GM12864 (cell line): ENCODE measurements at regions not wholly inside any gene's neighbourhood (a gene's known extent, or its start where the extent isn't known, plus 50 kb on each side); places are given as distances from the start of the nearest gene placed in this dataset.

Experiments used
- DNase-seq: peaks from one replicate; pipeline ENCODE4 v3.0.0-alpha.2; 2011; ENCODE audit warnings: low read depth
- H3K4me3 ChIP-seq: 2 replicates; pipeline ENCODE4 v1.5.1; 2011; ENCODE audit warnings: mild to moderate bottlenecking, low read depth, low read length, control low read depth
- TF ChIP-seq, protein P1 (sequence below): IDR thresholded peaks from 2 replicates; pipeline ENCODE4 v1.5.1; 2011; ENCODE audit warnings: low read depth, mild to moderate bottlenecking, moderate library complexity, low read length, control low read depth, inconsistent platforms; ENCODE audit errors: missing control alignments

DNA sequence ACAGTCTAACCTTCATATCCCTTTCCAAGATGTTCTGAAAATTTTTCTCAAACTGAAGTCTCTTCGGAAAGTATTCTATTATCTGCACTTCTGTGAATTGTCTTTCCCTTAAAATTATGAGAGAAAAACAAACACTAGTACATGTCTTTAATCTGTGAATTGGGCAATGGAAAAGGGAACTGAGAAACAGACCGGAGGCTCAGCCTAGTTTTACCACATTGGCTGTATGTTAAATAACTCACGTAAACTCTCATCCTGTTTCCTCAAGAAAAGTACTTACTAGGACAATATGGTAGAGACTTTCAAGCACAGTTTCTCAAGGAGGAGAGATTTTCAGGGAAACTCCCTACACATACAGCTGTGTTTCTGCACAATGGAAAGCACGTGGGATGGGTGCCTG is 982.2 kb upstream of the SEMA6D start:
- DNase-seq: no peak
- TF ChIP-seq, protein P1, sequence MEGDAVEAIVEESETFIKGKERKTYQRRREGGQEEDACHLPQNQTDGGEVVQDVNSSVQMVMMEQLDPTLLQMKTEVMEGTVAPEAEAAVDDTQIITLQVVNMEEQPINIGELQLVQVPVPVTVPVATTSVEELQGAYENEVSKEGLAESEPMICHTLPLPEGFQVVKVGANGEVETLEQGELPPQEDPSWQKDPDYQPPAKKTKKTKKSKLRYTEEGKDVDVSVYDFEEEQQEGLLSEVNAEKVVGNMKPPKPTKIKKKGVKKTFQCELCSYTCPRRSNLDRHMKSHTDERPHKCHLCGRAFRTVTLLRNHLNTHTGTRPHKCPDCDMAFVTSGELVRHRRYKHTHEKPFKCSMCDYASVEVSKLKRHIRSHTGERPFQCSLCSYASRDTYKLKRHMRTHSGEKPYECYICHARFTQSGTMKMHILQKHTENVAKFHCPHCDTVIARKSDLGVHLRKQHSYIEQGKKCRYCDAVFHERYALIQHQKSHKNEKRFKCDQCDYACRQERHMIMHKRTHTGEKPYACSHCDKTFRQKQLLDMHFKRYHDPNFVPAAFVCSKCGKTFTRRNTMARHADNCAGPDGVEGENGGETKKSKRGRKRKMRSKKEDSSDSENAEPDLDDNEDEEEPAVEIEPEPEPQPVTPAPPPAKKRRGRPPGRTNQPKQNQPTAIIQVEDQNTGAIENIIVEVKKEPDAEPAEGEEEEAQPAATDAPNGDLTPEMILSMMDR: no peak
- no peak overlapping the region for H3K4me3 ChIP-seq

DNA sequence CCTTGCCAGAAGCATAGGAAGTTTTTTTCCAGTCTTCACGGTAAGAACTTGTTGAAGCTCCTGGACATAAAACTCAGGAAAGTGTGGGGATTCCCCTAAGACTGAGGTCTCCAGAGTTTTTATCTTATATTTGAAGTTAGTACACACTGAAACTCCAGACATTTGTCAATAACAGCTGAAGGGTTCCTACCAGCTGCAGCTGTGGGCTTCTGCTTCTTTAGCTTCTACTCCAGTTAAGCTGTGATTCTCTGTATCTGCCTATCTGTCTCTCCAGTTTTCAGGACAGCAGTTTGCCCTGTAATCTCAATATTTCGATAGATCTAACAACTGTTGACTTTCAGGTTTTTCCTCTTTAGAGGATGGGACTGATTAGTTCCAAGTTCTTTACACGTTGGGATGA is 966.0 kb upstream of the SEMA6D start:
- DNase-seq: no peak
- TF ChIP-seq, protein P1: no peak
- no peak overlapping the region for H3K4me3 ChIP-seq

DNA sequence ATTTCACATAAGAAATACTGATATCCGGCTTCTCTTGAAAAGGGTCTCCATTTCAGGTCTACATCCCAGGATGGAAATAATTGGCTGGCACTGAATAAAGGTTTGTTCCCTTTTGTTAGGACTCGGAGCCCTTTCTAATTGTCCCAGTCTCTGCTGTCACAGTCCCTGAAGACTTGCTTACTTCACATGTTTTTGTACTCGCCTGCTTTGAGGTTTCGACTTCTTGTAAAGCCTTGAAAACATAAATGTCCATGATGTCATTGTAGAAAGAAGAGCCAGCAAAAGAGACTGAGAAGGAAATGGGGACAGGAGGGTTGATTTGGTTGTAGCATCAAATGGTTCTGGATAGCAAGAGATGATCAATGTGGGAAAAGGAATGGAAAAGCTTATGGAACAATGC is 963.4 kb upstream of the SEMA6D start:
- no peak overlapping the region for H3K4me3 ChIP-seq
- TF ChIP-seq, protein P1: no peak
- no peak for DNase-seq

DNA sequence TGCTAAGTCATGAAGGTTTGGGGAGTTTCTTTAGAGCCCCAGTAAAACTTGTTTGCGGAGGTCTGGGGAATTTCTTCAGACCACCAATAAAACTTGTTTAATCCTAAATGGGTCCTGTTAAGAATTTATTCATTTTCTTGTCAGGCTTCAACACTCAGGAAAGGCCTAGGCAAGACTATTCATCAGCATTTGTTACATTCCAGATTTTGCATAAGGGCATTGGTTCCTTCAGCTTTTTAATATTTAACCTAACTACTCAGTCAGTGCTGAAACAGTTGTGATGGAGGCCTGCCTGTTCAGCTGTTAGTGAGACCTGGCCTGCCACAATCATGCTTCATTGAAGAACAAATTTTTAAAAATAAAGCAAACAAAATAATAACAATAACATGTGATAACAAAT is 954.2 kb upstream of the SEMA6D start:
- TF ChIP-seq, protein P1: no peak
- H3K4me3 ChIP-seq: no peak overlapping the region
- no peak for DNase-seq

DNA sequence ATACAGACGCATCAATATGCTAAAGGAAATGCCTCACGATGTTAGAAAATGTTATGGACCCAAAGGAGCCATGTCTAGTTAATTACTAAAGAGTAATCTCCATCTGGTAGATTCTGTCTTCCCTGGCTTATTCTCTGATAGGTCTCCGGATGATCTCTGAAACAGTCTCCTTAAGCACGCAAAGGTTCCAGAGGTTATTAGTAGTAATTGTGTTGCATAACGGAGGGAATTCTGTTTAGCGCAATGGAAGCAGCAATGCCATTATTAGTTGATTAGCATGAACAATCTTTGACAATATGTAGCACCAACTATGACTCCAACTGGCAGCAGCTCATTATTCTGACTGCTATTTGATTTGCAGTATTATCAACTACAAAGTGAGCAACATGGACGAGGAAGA is 952.5 kb upstream of the SEMA6D start:
- DNase-seq: no peak
- H3K4me3 ChIP-seq: no peak overlapping the region
- TF ChIP-seq, protein P1: no peak

DNA sequence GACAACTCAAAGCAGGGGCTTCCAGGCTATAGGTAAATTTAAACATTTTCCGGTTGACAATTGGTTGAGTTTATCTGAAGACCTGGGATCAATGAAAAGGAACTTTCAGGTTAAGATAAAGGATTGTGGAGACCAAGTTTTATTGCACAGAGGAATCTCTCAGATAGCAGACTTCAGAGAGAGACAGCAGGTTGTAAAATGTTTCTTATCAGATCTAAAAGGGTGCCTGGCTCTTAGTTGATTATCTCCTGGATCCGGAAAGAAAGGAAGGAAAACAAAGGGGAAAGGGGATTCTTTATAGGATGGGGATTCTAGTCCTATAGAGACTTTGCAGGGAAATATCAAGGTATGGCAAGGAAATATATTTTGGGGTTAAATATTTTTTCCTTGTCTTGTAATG is 951.3 kb upstream of the SEMA6D start:
- no peak overlapping the region for H3K4me3 ChIP-seq
- DNase-seq: no peak
- TF ChIP-seq, protein P1: no peak

DNA sequence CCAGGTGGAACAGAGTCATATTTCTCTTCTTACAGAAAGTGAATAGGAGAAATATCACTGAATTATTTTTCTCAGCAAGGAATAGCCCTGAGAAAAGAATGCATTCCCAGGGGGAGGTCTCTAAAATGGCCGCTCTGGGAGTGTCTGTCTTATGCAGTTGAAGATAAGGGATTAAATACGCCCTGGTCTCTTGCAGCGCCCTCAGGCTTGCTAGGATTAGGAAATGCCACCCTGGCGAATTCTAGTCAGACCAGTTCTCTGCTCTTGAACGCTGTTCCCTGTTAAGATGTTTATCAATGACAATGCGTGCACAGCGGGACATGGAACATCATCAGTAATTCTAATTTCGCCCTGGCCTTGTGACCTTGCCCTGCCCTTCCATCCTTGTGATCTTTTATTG is 949.0 kb upstream of the SEMA6D start:
- DNase-seq: no peak

More for the DNA sequence above, 949.0 kb upstream of the SEMA6D start:
- H3K4me3 ChIP-seq: no peak overlapping the region
- TF ChIP-seq, protein P1: no peak
